ENCODE measurements at regions not wholly inside any gene's neighbourhood (a gene's known extent, or its start where the extent isn't known, plus 50 kb on each side); places are given as distances from the start of the nearest gene placed in this dataset.

GRCh38 chr2:225768741-225769140, 369.2 kb downstream of the NYAP2 start:
- TF ChIP-seq EZH2 (IDR thresholded peaks at IDR 0.05; ENCODE audit: borderline replicate concordance, low read length) (no peak), CTCF (IDR thresholded peaks at IDR 0.05; ENCODE audit: low read length) (no peak)

Measured in OCI-LY1 (cell line).